HG03442 (cell line): ENCODE measurements at regions not wholly inside any gene's neighbourhood (a gene's known extent, or its start where the extent isn't known, plus 50 kb on each side); places are given as distances from the start of the nearest gene placed in this dataset.

Source experiments
- ATAC-seq: cut with Tn5 transposase; IDR thresholded peaks from one replicate; pipeline ENCODE4 v1.9.1; 2021; ENCODE audit warnings: mild to moderate bottlenecking, moderate library complexity; ENCODE audit not compliant: unreplicated experiment

DNA sequence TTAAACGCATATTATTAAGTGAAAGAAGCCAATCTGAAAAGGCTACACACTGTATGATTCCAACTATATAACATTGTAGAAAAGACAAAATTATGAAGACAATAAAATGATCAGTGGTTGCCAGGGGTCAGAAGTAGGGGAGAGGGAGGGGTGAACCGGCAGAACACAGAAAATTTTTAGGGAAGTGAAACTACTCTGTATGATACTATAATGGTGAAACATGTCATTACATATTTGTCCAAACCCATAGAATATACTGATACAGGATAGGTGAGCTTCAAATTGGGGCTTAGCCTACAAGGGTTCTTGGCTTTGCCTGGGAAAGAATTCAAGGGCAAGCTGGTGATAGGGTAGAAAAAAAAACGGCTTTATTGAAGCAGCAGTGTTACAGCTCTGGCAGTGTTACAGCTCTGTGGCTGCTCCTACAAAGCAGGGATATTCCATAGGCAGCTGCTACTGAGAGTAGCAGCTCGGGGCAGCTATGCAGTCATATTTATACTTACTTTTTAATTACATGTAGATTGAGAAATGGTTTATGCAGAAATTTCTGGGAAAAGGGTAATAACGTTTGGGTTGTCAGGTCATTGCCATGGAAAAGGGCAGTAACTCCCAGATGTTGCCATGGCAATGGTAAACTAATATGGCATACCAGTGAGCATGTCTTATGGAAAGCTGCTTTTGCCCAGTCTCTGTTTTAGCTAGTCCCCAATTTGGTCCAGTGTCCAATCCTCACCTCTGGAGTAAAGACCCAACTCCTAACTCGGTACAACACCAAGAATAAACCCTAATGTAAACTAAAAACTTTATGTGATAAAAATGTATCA is 125.1 kb upstream of the SLC25A36 start:
- peak; percentile 96 for ATAC-seq

GRCh38 chr3:140821493-140821892 is 120.1 kb upstream of the SLC25A36 start:
- ATAC-seq: no peak

DNA sequence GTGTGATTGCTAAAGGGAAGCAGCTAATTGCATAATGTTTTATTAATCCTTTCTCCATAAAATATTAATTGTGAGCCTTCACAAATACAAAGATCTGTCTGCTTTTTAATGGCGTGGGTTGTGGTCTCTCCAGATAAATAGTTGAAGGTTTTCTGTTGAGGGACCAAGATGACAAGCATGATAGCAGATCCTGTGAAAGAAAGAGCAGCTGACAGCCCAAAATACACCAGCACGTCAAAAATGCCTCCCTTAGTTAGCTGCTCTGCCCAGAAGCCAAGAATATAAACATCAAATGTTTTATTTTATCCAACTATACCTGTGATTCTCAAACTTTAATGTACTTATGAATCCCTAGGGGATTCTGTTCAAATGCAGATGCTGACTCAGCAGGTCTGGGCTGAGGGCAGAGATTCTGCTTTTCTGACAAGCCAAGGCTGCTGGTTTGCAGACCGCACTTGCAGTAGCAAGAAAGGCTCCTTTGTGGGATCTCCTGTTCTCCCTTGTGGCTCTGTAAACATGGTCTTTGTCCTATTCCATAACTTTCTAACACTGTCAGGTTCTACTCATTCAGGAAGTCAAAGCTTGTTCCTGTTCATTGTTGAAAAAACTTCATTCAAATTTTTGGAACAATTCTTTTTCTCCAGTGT is 119.1 kb upstream of the SLC25A36 start:
- ATAC-seq: no peak

DNA sequence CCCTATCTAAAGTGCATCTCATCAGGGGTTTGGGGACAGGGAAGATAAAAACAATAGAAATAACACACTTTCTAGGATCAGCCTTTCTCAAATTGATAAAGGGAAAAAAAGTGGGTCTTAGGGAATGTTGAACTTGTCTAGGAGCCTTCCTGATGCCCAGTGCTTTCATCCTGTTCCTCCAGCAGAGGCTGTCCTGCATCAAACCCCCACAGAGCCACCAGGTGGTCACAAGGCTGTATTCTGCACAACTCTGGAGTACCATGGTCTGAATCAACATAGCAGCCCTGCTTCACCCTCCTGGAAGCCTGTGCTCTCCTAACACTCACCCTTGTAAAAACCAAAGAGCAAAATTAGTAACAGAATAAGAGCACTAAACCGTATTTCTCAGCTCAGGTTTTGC is 118.5 kb upstream of the SLC25A36 start:
- ATAC-seq: no peak

DNA sequence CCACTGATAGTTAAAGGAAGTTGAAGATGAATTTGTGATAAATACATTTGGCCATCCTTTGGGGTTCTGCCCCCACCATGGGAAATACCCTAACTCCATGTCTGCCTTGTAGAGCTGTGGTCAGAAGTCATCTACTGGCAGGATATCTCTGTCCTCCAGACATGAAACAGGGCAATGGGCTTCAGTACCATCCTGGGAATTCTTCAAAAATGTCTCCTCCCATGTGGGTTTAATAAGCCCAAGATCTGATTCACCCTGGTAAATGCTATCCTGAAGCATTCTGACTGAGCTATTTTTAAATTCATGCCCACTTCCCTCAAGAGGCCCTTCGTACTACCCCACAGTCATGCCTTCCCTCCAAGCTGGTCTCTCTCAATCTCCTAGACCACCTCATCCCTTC is 113.7 kb upstream of the SLC25A36 start:
- ATAC-seq: no peak

- no peak for ATAC-seq
Observed at GRCh38 chr3:140828585-140828984, 113.1 kb upstream of the SLC25A36 start.

- no peak for ATAC-seq
Observed at GRCh38 chr3:140829796-140830195, 111.8 kb upstream of the SLC25A36 start.

DNA sequence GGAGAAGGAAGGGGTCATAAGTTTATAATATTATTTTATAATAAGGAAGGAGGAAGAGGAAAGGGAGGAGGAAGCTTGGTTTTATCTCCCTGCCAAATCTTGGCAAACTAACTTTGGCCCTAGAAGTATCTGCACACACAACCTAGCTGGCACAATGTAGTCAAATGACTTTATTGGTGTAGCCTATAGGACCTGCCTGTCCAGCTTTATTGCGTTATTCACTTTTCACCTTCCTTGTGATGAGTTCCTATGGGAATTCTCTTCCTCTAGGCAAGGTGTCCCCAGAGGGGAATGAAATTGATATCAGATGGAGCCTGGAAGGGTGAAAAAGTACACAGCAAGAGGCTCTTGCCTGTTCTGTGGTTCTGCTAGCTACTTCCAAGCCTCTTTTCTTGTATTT is 111.2 kb upstream of the SLC25A36 start:
- ATAC-seq: no peak

DNA sequence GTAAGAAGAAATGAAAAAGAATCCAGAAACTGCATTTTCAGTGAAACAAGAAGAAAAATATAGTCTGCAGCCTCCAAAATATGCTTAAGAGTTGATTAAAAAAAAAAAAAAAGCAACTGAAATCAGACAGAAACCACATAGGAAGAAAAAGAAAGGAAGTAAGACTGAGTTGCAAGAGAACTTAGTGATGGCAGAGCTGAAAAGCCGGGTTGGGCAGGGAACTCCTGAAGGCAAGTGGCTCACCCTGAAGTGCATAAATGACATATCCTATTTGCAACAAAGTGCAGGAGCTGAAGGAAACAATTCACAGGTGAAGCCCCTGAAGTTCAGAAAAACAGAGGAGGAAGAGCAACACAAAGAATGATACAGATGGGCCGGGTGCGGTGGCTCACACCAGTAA is 108.8 kb upstream of the SLC25A36 start:
- ATAC-seq: no peak

DNA sequence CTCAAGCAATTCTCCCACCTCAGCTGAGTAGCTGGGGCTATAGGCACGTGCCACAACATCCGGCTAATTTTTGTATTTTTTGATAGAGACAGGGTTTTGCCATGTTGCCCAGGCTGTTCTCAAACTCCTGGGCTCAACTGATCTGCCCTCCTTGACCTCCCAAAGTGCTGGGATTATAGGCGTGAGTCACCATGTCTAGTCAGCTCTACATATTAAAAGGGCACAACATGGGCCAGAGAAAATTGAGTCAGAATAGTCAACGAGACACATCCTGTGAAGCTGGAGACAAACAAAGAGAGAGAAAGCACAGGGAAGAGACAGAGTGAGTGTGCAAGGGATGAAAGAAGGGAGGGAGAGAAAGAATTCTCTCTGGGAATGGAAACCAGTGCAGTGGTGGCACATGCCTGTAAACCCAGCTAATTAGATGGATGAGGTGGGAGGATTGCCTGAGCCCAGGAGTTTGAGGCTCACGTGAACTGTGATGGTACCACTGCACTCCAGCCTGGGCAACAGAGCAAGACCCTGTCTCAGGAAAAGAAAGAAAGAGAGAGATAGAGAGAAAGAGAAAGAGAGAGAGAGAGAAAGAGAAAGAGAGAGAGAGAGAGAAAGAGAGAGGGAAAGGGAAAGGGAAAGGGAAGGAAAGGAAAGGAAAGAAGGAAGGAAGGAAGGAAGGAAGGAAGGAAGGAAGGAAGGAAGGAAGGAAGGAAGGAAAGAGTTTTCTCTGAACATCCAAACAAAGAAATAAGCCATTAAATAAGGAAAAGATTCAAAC is 107.2 kb upstream of the SLC25A36 start:
- no peak for ATAC-seq

DNA sequence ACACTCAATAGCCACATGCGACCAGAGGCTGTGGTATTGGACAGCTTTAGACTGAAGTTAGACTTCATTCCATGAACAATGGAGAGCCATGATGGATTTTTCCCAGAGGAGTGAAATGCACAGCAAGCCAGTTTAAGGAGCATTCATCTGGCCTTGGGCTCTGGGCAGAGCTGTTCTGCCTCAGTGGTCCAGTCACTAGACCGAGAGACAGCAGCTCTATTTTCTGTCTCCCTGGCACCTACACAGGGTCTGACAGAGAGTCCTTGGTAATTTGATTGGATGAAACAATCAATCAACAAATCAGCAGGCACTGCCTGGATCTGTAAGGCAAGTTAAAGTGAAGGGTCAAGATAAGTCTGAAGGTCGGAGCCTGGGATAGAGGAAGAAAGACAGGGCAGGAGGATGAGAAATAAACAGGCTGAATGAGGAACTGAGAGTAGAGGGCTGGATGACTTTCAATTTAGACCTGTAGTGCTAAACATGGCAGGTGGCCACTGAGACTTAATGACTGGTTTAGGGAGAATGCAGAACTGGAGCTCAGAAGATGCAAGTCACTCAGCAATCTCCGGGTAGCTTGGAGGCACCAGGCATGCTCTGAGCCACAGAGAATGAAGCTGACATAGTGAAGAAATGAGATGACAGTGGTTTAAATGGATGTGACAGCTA is 98.5 kb upstream of the SLC25A36 start:
- ATAC-seq: peak; percentile 93

- ATAC-seq: no peak
Observed at GRCh38 chr3:140843656-140844055, 98.0 kb upstream of the SLC25A36 start.

DNA sequence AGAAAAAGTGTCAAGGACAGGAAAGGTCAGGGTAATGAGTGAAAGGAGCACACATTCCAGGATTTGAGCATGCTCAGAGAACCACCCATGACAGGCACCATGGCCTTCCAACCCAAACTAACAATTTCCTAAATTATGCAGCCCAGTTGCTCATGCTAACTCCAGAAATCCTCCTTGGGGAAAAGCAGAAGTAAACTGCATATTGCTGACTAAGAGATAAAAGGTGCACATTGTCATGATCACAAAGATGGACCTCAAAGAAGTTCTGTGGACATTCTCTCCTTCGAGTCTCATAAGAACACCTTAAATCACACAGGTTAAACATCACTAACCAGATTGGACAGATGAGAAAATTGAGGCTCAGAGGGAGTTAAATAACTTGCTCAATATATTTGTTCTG is 97.6 kb upstream of the SLC25A36 start:
- ATAC-seq: no peak

- no peak for ATAC-seq
Observed at GRCh38 chr3:140845882-140846281, 95.8 kb upstream of the SLC25A36 start.

DNA sequence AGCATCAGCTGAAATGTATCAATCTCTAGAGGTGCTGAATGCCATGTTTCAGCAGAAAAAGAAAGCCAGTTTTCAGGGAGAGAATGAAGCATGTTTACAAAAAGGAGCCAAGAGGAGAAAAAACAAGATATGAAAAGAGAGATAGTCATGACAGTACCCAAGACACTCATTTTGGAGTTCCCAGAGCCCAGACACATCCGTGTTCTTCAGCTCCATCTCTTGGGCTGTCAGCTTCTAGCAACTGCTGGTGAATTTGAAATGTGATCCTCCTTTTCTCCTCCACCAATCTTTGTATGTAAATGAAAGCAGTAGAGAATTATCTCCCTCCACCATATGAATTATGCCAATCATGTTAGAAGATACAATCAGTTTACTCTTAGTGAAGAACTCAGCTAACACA is 93.0 kb upstream of the SLC25A36 start:
- no peak for ATAC-seq

DNA sequence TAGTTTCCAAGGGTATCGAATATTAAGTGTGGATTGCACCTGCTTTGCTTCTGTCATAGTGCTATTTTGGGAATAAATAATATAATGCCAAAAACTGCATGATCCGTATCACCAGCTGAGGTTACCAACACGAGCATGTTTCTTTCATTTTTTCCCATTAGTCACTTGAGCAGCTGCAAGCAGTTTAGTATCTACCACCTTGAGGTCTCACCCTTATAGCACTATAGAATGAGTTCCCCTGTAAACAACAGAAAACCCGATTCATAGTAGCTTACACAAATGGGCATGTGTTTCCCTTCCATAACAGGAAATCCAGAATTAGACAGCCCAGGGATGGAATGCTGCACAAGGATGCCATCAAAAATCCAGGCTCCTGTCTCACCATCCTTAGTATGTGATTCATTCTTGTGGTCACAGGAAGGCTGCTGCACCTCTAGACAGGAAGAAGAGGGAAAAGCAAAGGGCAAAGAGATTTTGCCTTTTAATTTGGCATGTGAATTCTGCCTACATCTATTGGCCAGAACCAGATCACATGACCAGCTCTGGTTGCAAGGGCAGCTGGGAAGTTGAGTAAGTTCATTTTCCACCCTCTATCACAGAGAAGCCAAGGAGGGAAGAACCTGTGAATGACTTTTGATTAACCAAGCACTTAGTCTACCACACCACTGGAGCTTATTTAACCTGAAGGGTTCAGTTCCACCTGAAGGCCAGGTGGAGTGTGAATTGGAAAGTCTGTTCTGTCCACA is 91.3 kb upstream of the SLC25A36 start:
- no peak for ATAC-seq

GRCh38 chr3:140854961-140855360 is 86.7 kb upstream of the SLC25A36 start:
- no peak for ATAC-seq

DNA sequence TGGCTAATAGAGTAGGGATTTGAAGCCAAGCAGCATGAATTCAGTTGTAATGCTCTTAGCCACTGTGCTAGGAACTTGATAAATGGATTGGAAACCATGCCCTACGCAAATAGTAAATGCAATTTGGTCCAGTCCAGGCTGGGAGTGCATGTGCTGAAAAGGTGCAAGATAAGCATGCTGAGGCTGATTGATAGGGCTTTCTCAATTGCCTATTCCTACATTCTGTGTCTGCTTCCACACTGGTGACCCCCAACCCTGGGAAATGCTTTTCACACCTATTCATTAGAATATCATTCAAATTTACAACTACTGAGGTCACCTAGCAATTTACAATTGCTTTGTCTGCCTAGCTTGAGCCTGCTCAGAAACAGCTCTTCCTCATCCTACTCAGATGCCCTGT is 84.7 kb upstream of the SLC25A36 start:
- no peak for ATAC-seq

GRCh38 chr3:140857993-140858392 is 83.6 kb upstream of the SLC25A36 start:
- ATAC-seq: no peak

GRCh38 chr3:140859592-140860336 is 81.9 kb upstream of the SLC25A36 start:
- ATAC-seq: no peak
